HCT116 (cell line): ENCODE measurements at regions not wholly inside any gene's neighbourhood (a gene's known extent, or its start where the extent isn't known, plus 50 kb on each side); places are given as distances from the start of the nearest gene placed in this dataset.

Experiments used
- CTCF ChIP-seq, 3 experiments: fragments of 200-600 bp in 1 of 3; sonication (generic) in 1 of 3; IDR thresholded peaks in 2 of 3; conservative IDR thresholded peaks in 1 of 3; 2 replicates each; pipeline ENCODE4 v1.5.1; 2012 to 2017; ENCODE audit warnings: low read depth in 2 of 3, low read length in 2 of 3, antibody characterized with exemption in 1 of 3, borderline replicate concordance in 1 of 3, control low read depth in 1 of 3, mild to moderate bottlenecking in 1 of 3, mixed read lengths in 1 of 3, mixed run types in 1 of 3, moderate library complexity in 1 of 3; ENCODE audit not compliant: insufficient read depth in 1 of 3
- EZH2 ChIP-seq: fragments of 200-600 bp; sonication (generic); IDR thresholded peaks from 2 replicates; pipeline ENCODE4 v1.6.1; 2017; ENCODE audit warnings: antibody characterized with exemption, mixed run types
- MAX ChIP-seq: IDR thresholded peaks from 2 replicates; pipeline ENCODE4 v1.6.1; 2012
- POLR2A ChIP-seq: IDR thresholded peaks from 2 replicates; pipeline ENCODE4 v1.7.0; 2011; ENCODE audit warnings: borderline replicate concordance; ENCODE audit not compliant: insufficient read depth, insufficient read length; ENCODE audit errors: extremely low read depth
- POLR2AphosphoS5 ChIP-seq: IDR thresholded peaks from 2 replicates; pipeline ENCODE4 v1.6.1; 2011; ENCODE audit warnings: mild to moderate bottlenecking, low read depth, low read length, moderate library complexity

GRCh38 chr6:22036275-22036674 lies 260.6 kb downstream of the PRL start:
- TF ChIP-seq POLR2A (no peak), CTCF (IDR thresholded peaks at IDR 0.05 in 2 of 3, conservative IDR thresholded peaks at IDR 0.05 in 1 of 3; ENCODE audit: borderline replicate concordance in 1 of 3, insufficient read depth in 1 of 3, low read depth in 2 of 3, low read length in 2 of 3) (no peak), POLR2AphosphoS5 (no peak), EZH2 (no peak), MAX (no peak)
